Uterus (tissue), 3 donors: ENCODE measurements at regions not wholly inside any gene's neighbourhood (a gene's known extent, or its start where the extent isn't known, plus 50 kb on each side); places are given as distances from the start of the nearest gene placed in this dataset.

Source experiments
- DNase-seq, 2 donors: peaks; one replicate each; pipeline ENCODE4 v3.0.0-alpha.2; 2019 to 2020
- H3K27ac ChIP-seq, 2 donors: fragments of 200-600 bp; sonication (generic); 1 replicate in 1 of 2; 2 replicates in 1 of 2; pipeline ENCODE4 v1.5.1; 2016 to 2018
- H3K27me3 ChIP-seq, 2 donors: fragments of 200-600 bp; sonication (generic); one replicate each; pipeline ENCODE4 v1.5.1; 2018 to 2019; ENCODE audit warnings: control low read depth in 1 of 2
- H3K36me3 ChIP-seq, 2 donors: fragments of 200-600 bp; sonication (generic); one replicate each; pipeline ENCODE4 v1.5.1; 2019; ENCODE audit warnings: control low read depth in 1 of 2
- H3K4me1 ChIP-seq, 2 donors: fragments of 200-600 bp; sonication (generic); one replicate each; pipeline ENCODE4 v1.5.1; 2018 to 2019; ENCODE audit warnings: control low read depth in 1 of 2
- H3K4me3 ChIP-seq, 2 donors: fragments of 200-600 bp; sonication (generic); 1 replicate in 1 of 2; 2 replicates in 1 of 2; pipeline ENCODE4 v1.5.1; 2018 to 2019; ENCODE audit warnings: mild to moderate bottlenecking in 1 of 2
- H3K9me3 ChIP-seq, 2 donors: fragments of 200-600 bp; sonication (generic); one replicate each; pipeline ENCODE4 v1.5.1; 2019; ENCODE audit warnings: control low read depth in 1 of 2
- POLR2A ChIP-seq, 2 donors: fragments of 450-650 bp; IDR thresholded peaks; one replicate each; pipeline ENCODE4 v1.6.1; 2016; ENCODE audit warnings: antibody characterized with exemption in 2 of 2, mild to moderate bottlenecking in 1 of 2, moderate library complexity in 1 of 2
- intact Hi-C: fragments of 100-400 bp; cut with DNase I; formaldehyde crosslinking; loops from one replicate; pipeline ENCODE4 v1.15.1; 2023; ENCODE audit warnings: low total_unique reads
- TF ChIP-seq, protein P1 (sequence below), 4 experiments: fragments of 200-600 bp in 2 of 4; fragments of 450-650 bp in 2 of 4; sonication (generic) in 2 of 4; IDR thresholded peaks; one replicate each; pipeline ENCODE4 v1.5.1; 2016 to 2019; ENCODE audit warnings: antibody characterized with exemption in 4 of 4, mild to moderate bottlenecking in 2 of 4, moderate library complexity in 1 of 4
- donor health status: DM: yes; HTN: yes; CAD: no.

DNA sequence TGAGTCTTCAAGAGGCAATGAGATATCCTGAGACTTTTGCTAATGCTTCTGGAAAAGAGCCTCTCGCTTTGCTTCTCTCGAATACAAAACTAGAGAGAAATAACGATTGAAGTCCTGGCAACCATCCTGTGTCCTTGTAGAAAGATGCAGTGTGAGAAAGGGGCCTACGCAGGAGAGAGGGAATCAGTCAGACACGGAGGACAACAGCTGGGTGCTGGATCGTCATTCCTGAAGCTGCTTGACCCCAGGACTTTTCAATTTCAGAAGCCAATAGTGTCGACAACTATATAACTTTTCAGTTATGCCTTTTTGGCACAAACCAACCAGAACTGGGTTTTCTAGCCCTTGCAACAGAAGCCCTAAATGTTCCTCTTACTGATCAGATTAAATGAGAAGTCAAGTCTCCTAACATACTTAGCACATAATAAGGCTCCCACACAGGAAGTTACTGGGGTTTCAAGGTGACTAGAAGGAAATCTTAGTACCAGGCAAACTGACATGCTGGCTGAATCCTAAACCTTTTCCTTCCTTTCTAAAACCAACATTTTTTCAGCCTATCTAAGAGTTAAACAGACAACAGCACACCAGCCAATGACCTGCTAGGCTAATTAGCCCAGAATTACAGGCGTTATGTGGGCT, 755.6 kb downstream of the MED13L start:
- Histone ChIP-seq H3K4me1 (no peaks in the 10 kb centered on the region), H3K9me3 (no peaks in the 10 kb centered on the region), H3K36me3 (no peaks in the 10 kb centered on the region), H3K27ac (no peak overlapping the region), H3K27me3 (no peaks in the 10 kb centered on the region), H3K4me3 (no peak overlapping the region)
- intact Hi-C loops: no loop called here
- DNase-seq: no peak
- TF ChIP-seq POLR2A (IDR thresholded peaks at IDR 0.05): no peak
- TF ChIP-seq, protein P1, sequence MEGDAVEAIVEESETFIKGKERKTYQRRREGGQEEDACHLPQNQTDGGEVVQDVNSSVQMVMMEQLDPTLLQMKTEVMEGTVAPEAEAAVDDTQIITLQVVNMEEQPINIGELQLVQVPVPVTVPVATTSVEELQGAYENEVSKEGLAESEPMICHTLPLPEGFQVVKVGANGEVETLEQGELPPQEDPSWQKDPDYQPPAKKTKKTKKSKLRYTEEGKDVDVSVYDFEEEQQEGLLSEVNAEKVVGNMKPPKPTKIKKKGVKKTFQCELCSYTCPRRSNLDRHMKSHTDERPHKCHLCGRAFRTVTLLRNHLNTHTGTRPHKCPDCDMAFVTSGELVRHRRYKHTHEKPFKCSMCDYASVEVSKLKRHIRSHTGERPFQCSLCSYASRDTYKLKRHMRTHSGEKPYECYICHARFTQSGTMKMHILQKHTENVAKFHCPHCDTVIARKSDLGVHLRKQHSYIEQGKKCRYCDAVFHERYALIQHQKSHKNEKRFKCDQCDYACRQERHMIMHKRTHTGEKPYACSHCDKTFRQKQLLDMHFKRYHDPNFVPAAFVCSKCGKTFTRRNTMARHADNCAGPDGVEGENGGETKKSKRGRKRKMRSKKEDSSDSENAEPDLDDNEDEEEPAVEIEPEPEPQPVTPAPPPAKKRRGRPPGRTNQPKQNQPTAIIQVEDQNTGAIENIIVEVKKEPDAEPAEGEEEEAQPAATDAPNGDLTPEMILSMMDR (IDR thresholded peaks at IDR 0.05): no peak

GRCh38 chr12:115519887-115520286, 757.6 kb downstream of the MED13L start:
- H3K4me3 ChIP-seq: no peak overlapping the region
- TF ChIP-seq POLR2A (IDR thresholded peaks at IDR 0.05): no peak
- TF ChIP-seq, protein P1 (IDR thresholded peaks at IDR 0.05): no peak
- intact Hi-C loops: no loop called here

DNA sequence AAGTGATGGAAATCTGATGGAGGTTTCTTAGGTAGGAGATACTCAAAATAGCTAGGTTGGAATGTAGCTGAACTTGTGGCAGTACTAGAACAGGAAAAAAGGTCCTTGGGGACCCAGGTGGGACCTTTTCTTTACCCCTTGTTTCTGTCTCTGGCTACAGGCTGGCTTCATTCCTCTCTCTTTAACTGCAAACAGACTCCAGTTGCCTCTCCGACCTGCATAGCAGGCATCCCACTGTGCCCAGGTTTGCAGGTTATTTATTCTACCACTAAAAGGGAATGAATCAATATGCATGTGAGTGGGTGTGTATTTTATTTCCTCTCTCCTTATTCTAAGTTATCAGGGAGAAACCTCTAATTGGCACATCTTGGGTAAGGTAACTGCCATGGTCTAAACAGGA, 758.1 kb downstream of the MED13L start:
- Histone ChIP-seq H3K27ac (no peak overlapping the region), H3K4me3 (no peak overlapping the region), H3K9me3 (no peaks in the 10 kb centered on the region), H3K36me3 (no peaks in the 10 kb centered on the region), H3K4me1 (no peaks in the 10 kb centered on the region), H3K27me3 (no peaks in the 10 kb centered on the region)
- no peak for DNase-seq
- intact Hi-C loops: no loop called here
- no peak for TF ChIP-seq POLR2A (IDR thresholded peaks at IDR 0.05)
- TF ChIP-seq, protein P1 (IDR thresholded peaks at IDR 0.05): no peak

More at GRCh38 chr12:115519887-115520286, 757.6 kb downstream of the MED13L start:
- H3K4me1 ChIP-seq: no peaks in the 10 kb centered on the region
- H3K27ac ChIP-seq: no peak overlapping the region
- H3K27me3 ChIP-seq: no peaks in the 10 kb centered on the region
- no peaks in the 10 kb centered on the region for H3K9me3 ChIP-seq
- no peak for DNase-seq
- no peaks in the 10 kb centered on the region for H3K36me3 ChIP-seq

- H3K27ac ChIP-seq: no peak overlapping the region
- no peaks in the 10 kb centered on the region for H3K36me3 ChIP-seq
- no peak for DNase-seq
- H3K9me3 ChIP-seq: no peaks in the 10 kb centered on the region
- intact Hi-C loops: no loop called here
- TF ChIP-seq, protein P1 (IDR thresholded peaks at IDR 0.05): no peak
- TF ChIP-seq POLR2A (IDR thresholded peaks at IDR 0.05): no peak
- no peaks in the 10 kb centered on the region for H3K27me3 ChIP-seq
- no peak overlapping the region for H3K4me3 ChIP-seq
- H3K4me1 ChIP-seq: no peaks in the 10 kb centered on the region
Measured at GRCh38 chr12:115517913-115518312, 759.6 kb downstream of the MED13L start.

DNA sequence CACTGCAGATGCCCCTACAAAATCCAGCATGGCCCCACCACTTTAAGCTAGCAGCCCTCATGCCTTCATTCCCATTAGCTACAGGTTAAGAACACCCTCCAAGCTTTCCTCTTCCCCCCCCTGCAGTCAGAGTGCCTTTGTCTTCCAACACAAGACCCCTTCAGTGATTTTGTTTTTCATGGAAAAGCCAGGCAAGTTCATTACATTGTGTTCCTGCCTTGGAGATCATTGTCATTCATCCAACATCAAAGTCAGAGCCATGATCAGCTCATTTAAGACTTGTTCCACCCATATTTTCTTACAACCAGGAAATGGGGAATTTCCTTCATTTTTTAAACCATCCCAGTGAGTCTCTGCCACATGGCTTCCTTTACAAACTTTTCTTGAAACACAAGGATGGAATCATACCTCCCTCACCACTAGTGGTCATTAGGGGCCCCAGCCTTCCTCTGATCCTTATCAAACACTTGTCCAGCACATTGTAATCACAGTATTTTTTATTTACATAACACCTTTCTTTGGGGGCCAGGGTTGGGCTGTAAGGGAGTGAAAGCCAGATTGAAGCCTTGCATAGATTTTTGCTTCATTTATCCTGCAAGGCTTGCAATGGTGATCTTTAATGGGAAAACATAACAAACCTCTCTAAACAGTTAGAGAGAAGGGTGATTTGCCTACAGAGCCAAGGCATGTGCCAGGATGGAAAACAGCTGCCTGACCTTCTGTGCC, 765.3 kb downstream of the MED13L start:
- no peaks in the 10 kb centered on the region for H3K4me1 ChIP-seq
- intact Hi-C loops: no loop called here
- no peak overlapping the region for H3K4me3 ChIP-seq
- H3K9me3 ChIP-seq: no peaks in the 10 kb centered on the region
- no peak overlapping the region for H3K27ac ChIP-seq
- TF ChIP-seq, protein P1 (IDR thresholded peaks at IDR 0.05): no peak
- no peak for TF ChIP-seq POLR2A (IDR thresholded peaks at IDR 0.05)
- no peaks in the 10 kb centered on the region for H3K36me3 ChIP-seq
- no peaks in the 10 kb centered on the region for H3K27me3 ChIP-seq
- no peak for DNase-seq
